Astrocyte (in vitro differentiated cells and primary cell): ENCODE measurements at regions not wholly inside any gene's neighbourhood (a gene's known extent, or its start where the extent isn't known, plus 50 kb on each side); places are given as distances from the start of the nearest gene placed in this dataset.

Source experiments
- DNase-seq: peaks from one replicate; pipeline ENCODE4 v3.0.0-alpha.2; 2010; ENCODE audit warnings: low read depth
- FAIRE-seq: peaks from 2 replicates; lab custom pipeline; 2011; peaks lifted over from hg19 to GRCh38; lab: Jason Lieb, UNC
- H2AFZ ChIP-seq: 2 replicates; pipeline ENCODE4 v1.6.0; 2012; ENCODE audit warnings: low read depth, low read length, inconsistent platforms
- H3K27ac ChIP-seq: 2 replicates; pipeline ENCODE4 v1.5.1; 2011; ENCODE audit warnings: low read depth, low read length, inconsistent platforms
- H3K27me3 ChIP-seq: 2 replicates; pipeline ENCODE4 v1.6.0; 2011; ENCODE audit warnings: low read length, inconsistent platforms; ENCODE audit not compliant: insufficient read depth
- H3K36me3 ChIP-seq: 2 replicates; pipeline ENCODE4 v1.5.1; 2011; ENCODE audit warnings: low read length, inconsistent platforms; ENCODE audit not compliant: insufficient read depth
- H3K4me1 ChIP-seq: 2 replicates; pipeline ENCODE4 v1.5.1; 2011; ENCODE audit warnings: low read length, inconsistent platforms; ENCODE audit not compliant: insufficient read depth
- H3K4me2 ChIP-seq: 2 replicates; pipeline ENCODE4 v1.6.0; 2012; ENCODE audit warnings: low read length, inconsistent platforms
- H3K4me3 ChIP-seq: 2 replicates; pipeline ENCODE4 v1.5.1; 2011; ENCODE audit warnings: low read depth, mild to moderate bottlenecking, low read length, inconsistent platforms; ENCODE audit not compliant: insufficient read depth
- H3K79me2 ChIP-seq: 2 replicates; pipeline ENCODE4 v1.6.0; 2012; ENCODE audit warnings: mild to moderate bottlenecking, low read length, inconsistent platforms; ENCODE audit not compliant: insufficient read depth
- H3K9ac ChIP-seq: 2 replicates; pipeline ENCODE4 v1.6.0; 2012; ENCODE audit warnings: mild to moderate bottlenecking, low read length, inconsistent platforms
- H3K9me3 ChIP-seq: 2 replicates; pipeline ENCODE4 v1.5.1; 2012; ENCODE audit warnings: low read depth, mild to moderate bottlenecking, low read length, inconsistent platforms; ENCODE audit not compliant: insufficient read depth
- H4K20me1 ChIP-seq: 2 replicates; pipeline ENCODE4 v1.6.0; 2012; ENCODE audit warnings: low read length, inconsistent platforms; ENCODE audit not compliant: insufficient read depth
- H3K27ac Mint-ChIP-seq: one replicate; pipeline ENCODE4 v1.8.0; 2021; ENCODE audit warnings: mild to moderate bottlenecking, mixed read lengths; ENCODE audit not compliant: unreplicated experiment
- H3K27me3 Mint-ChIP-seq: one replicate; pipeline ENCODE4 v1.8.0; 2021; ENCODE audit warnings: low read depth, mixed read lengths; ENCODE audit not compliant: unreplicated experiment
- H3K36me3 Mint-ChIP-seq: one replicate; pipeline ENCODE4 v1.8.0; 2021; ENCODE audit warnings: low read depth, mixed read lengths; ENCODE audit not compliant: unreplicated experiment
- H3K4me1 Mint-ChIP-seq: one replicate; pipeline ENCODE4 v1.8.0; 2021; ENCODE audit warnings: low read depth, mixed read lengths; ENCODE audit not compliant: unreplicated experiment
- H3K4me3 Mint-ChIP-seq: one replicate; pipeline ENCODE4 v1.8.0; 2021; ENCODE audit warnings: mild to moderate bottlenecking, moderate library complexity, mixed read lengths; ENCODE audit not compliant: unreplicated experiment
- H3K9me3 Mint-ChIP-seq: one replicate; pipeline ENCODE4 v1.8.0; 2021; ENCODE audit warnings: mild to moderate bottlenecking, mixed read lengths; ENCODE audit not compliant: unreplicated experiment
- CTCF ChIP-seq: IDR thresholded peaks from 2 replicates; pipeline ENCODE4 v1.5.1; 2011; ENCODE audit warnings: low read depth, mild to moderate bottlenecking, inconsistent platforms, low read length, moderate library complexity; ENCODE audit not compliant: insufficient read depth
- EZH2 ChIP-seq: IDR thresholded peaks from 2 replicates; pipeline ENCODE4 v1.6.1; 2012; ENCODE audit warnings: mild to moderate bottlenecking, low read length, inconsistent platforms; ENCODE audit not compliant: insufficient read depth

GRCh38 chr16:7843261-7843660 is 510.6 kb downstream of the RBFOX1 start:
- H3K9me3 ChIP-seq, result peaks cover 4% of the 10 kb centered on the region
- DNase-seq, result no peak
- no peak overlapping the region for H3K9ac ChIP-seq
- FAIRE-seq, result no peak
- no peak overlapping the region for H3K4me3 ChIP-seq
- no peak overlapping the region for H3K27ac ChIP-seq
- TF ChIP-seq EZH2 (no peak), CTCF (no peak)
- no peaks in the 10 kb centered on the region for H3K36me3 ChIP-seq
- no peaks in the 10 kb centered on the region for H3K79me2 ChIP-seq
- Mint-ChIP-seq H3K27me3 (peaks cover 20% of the 10 kb centered on the region), H3K4me1 (no peaks in the 10 kb centered on the region), H3K36me3 (no peaks in the 10 kb centered on the region), H3K9me3 (no peaks in the 10 kb centered on the region), H3K27ac (no peak overlapping the region), H3K4me3 (no peak overlapping the region)
- H3K27me3 ChIP-seq, result no peaks in the 10 kb centered on the region
- H4K20me1 ChIP-seq, result no peaks in the 10 kb centered on the region
- H2AFZ ChIP-seq, result no peak overlapping the region
- no peak overlapping the region for H3K4me2 ChIP-seq
- no peaks in the 10 kb centered on the region for H3K4me1 ChIP-seq

GRCh38 chr16:7839568-7839967 is 506.9 kb downstream of the RBFOX1 start:
- Histone ChIP-seq H3K9ac (no peak overlapping the region), H3K27ac (no peak overlapping the region), H3K4me2 (no peak overlapping the region), H3K79me2 (no peaks in the 10 kb centered on the region), H3K36me3 (no peaks in the 10 kb centered on the region), H3K27me3 (no peaks in the 10 kb centered on the region), H4K20me1 (no peaks in the 10 kb centered on the region), H2AFZ (no peak overlapping the region), H3K4me1 (no peaks in the 10 kb centered on the region), H3K9me3 (peaks cover 7% of the 10 kb centered on the region), H3K4me3 (no peak overlapping the region)
- H3K27ac Mint-ChIP-seq, result no peak overlapping the region
- DNase-seq (no peak), FAIRE-seq (no peak)
- H3K4me1 Mint-ChIP-seq, result no peaks in the 10 kb centered on the region
- no peaks in the 10 kb centered on the region for H3K36me3 Mint-ChIP-seq
- H3K9me3 Mint-ChIP-seq, result no peaks in the 10 kb centered on the region
- peaks cover 22% of the 10 kb centered on the region for H3K27me3 Mint-ChIP-seq
- no peak overlapping the region for H3K4me3 Mint-ChIP-seq
- TF ChIP-seq EZH2 (no peak), CTCF (no peak)

- Histone ChIP-seq H3K9ac (no peak overlapping the region), H3K9me3 (peaks cover 3% of the 10 kb centered on the region), H2AFZ (no peak overlapping the region), H3K27ac (no peak overlapping the region), H3K4me3 (no peak overlapping the region), H3K4me1 (no peaks in the 10 kb centered on the region), H3K4me2 (no peak overlapping the region), H3K27me3 (no peaks in the 10 kb centered on the region), H3K36me3 (no peaks in the 10 kb centered on the region), H4K20me1 (no peaks in the 10 kb centered on the region), H3K79me2 (no peaks in the 10 kb centered on the region)
- Mint-ChIP-seq H3K27me3 (peaks cover 7% of the 10 kb centered on the region), H3K4me1 (no peaks in the 10 kb centered on the region), H3K27ac (no peak overlapping the region), H3K4me3 (no peak overlapping the region), H3K36me3 (no peaks in the 10 kb centered on the region), H3K9me3 (no peaks in the 10 kb centered on the region)
- no peak for FAIRE-seq
- no peak for DNase-seq
- no peak for TF ChIP-seq EZH2
- no peak for TF ChIP-seq CTCF
These were observed 502.3 kb downstream of the RBFOX1 start for GRCh38 chr16:7834771-7835431.
